ENCODE measurements at regions not wholly inside any gene's neighbourhood (a gene's known extent, or its start where the extent isn't known, plus 50 kb on each side); places are given as distances from the start of the nearest gene placed in this dataset.
A peak's percentile ranks its signal among the peaks of the same experiment; 100 is the strongest.

- Mint-ChIP-seq H3K27ac (no peak overlapping the region), H3K9me3 (no peaks in the 10 kb centered on the region), H3K36me3 (no peaks in the 10 kb centered on the region)
- DNase-seq (ENCODE audit: low spot score in 2 of 2) = no peak
- ATAC-seq = no peak
Measured at GRCh38 chr13:109301276-109301675, 485.1 kb downstream of the IRS2 start.

GRCh38 chr13:109297628-109298027, 488.8 kb downstream of the IRS2 start:
- ATAC-seq = no peak
- peaks cover 0 to 4% of the 10 kb centered on the region in 2 donors for H3K9me3 Mint-ChIP-seq
- no peaks in the 10 kb centered on the region for H3K36me3 Mint-ChIP-seq
- no peak overlapping the region for H3K27ac Mint-ChIP-seq
- DNase-seq (ENCODE audit: low spot score in 2 of 2) = no peak

GRCh38 chr13:109293166-109293565, 493.2 kb downstream of the IRS2 start:
- Mint-ChIP-seq H3K36me3 (no peaks in the 10 kb centered on the region), H3K27ac (no peak overlapping the region), H3K9me3 (peaks cover 0 to 4% of the 10 kb centered on the region in 2 donors)
- no peak for DNase-seq (ENCODE audit: low spot score in 2 of 2)
- ATAC-seq = no peak

GRCh38 chr13:109288151-109288709, 498.2 kb downstream of the IRS2 start:
- Mint-ChIP-seq H3K9me3 (no peaks in the 10 kb centered on the region), H3K36me3 (no peaks in the 10 kb centered on the region), H3K27ac (no peak overlapping the region)
- ATAC-seq (no peak), DNase-seq (ENCODE audit: low spot score in 2 of 2) (no peak)

- ATAC-seq (no peak), DNase-seq (ENCODE audit: low spot score in 2 of 2) (no peak)
- Mint-ChIP-seq H3K9me3 (no peaks in the 10 kb centered on the region), H3K27ac (no peak overlapping the region), H3K36me3 (no peaks in the 10 kb centered on the region)
Measured at GRCh38 chr13:109287553-109287952, 498.8 kb downstream of the IRS2 start.

GRCh38 chr13:109285586-109285985, 500.8 kb downstream of the IRS2 start:
- Mint-ChIP-seq H3K9me3 (peaks cover 0 to 4% of the 10 kb centered on the region in 2 donors), H3K36me3 (no peaks in the 10 kb centered on the region), H3K27ac (peak overlapping the region in 1 of 2 donors; percentile 36)
- no peak for DNase-seq (ENCODE audit: low spot score in 2 of 2)
- ATAC-seq = no peak

GRCh38 chr13:109281903-109282635, 504.3 kb downstream of the IRS2 start:
- peaks cover 0 to 4% of the 10 kb centered on the region in 2 donors for H3K9me3 Mint-ChIP-seq
- no peak overlapping the region for H3K27ac Mint-ChIP-seq
- ATAC-seq (no peak), DNase-seq (ENCODE audit: low spot score in 2 of 2) (no peak)
- no peaks in the 10 kb centered on the region for H3K36me3 Mint-ChIP-seq

GRCh38 chr13:109281017-109281902, 505.1 kb downstream of the IRS2 start:
- Mint-ChIP-seq H3K27ac (no peak overlapping the region), H3K36me3 (no peaks in the 10 kb centered on the region), H3K9me3 (peaks cover 0 to 4% of the 10 kb centered on the region in 2 donors)
- DNase-seq (ENCODE audit: low spot score in 2 of 2) = no peak
- no peak for ATAC-seq

- DNase-seq (ENCODE audit: low spot score in 2 of 2) (no peak), ATAC-seq (no peak)
- no peaks in the 10 kb centered on the region for H3K36me3 Mint-ChIP-seq
- no peak overlapping the region for H3K27ac Mint-ChIP-seq
- H3K9me3 Mint-ChIP-seq = peaks cover 0 to 4% of the 10 kb centered on the region in 2 donors
Measured at GRCh38 chr13:109276261-109276660, 510.1 kb downstream of the IRS2 start.

GRCh38 chr13:109275852-109276251, 510.5 kb downstream of the IRS2 start:
- ATAC-seq (no peak), DNase-seq (ENCODE audit: low spot score in 2 of 2) (no peak)
- Mint-ChIP-seq H3K36me3 (no peaks in the 10 kb centered on the region), H3K27ac (no peak overlapping the region), H3K9me3 (peaks cover 0 to 3% of the 10 kb centered on the region in 2 donors)

- ATAC-seq (no peak), DNase-seq (ENCODE audit: low spot score in 2 of 2) (no peak)
- H3K36me3 Mint-ChIP-seq = no peaks in the 10 kb centered on the region
- H3K27ac Mint-ChIP-seq = no peak overlapping the region
- no peaks in the 10 kb centered on the region for H3K9me3 Mint-ChIP-seq
Measured at GRCh38 chr13:109275139-109275745, 511.1 kb downstream of the IRS2 start.

GRCh38 chr13:109274188-109274821, 512.1 kb downstream of the IRS2 start:
- ATAC-seq = no peak
- Mint-ChIP-seq H3K36me3 (no peaks in the 10 kb centered on the region), H3K9me3 (no peaks in the 10 kb centered on the region), H3K27ac (no peak overlapping the region)
- DNase-seq (ENCODE audit: low spot score in 2 of 2) = no peak

- Mint-ChIP-seq H3K9me3 (no peaks in the 10 kb centered on the region), H3K27ac (no peak overlapping the region), H3K36me3 (no peaks in the 10 kb centered on the region)
- DNase-seq (ENCODE audit: low spot score in 2 of 2) (no peak), ATAC-seq (no peak)
Measured at GRCh38 chr13:109273326-109273751, 513.0 kb downstream of the IRS2 start.

GRCh38 chr13:109272595-109273325, 513.6 kb downstream of the IRS2 start:
- no peaks in the 10 kb centered on the region for H3K36me3 Mint-ChIP-seq
- DNase-seq (ENCODE audit: low spot score in 2 of 2) (no peak), ATAC-seq (no peak)
- H3K27ac Mint-ChIP-seq = no peak overlapping the region
- H3K9me3 Mint-ChIP-seq = no peaks in the 10 kb centered on the region

GRCh38 chr13:109271555-109272541, 514.5 kb downstream of the IRS2 start:
- DNase-seq (ENCODE audit: low spot score in 2 of 2) (no peak), ATAC-seq (no peak)
- Mint-ChIP-seq H3K9me3 (no peaks in the 10 kb centered on the region), H3K36me3 (no peaks in the 10 kb centered on the region), H3K27ac (no peak overlapping the region)

Measured in activated naive CD4-positive, alpha-beta T cell treated with anti-CD3 and anti-CD28 coated beads, Interleukin-2, amount 50 U/mL, for 72 hours (primary cell).